K562 (cell line): ENCODE measurements at regions not wholly inside any gene's neighbourhood (a gene's known extent, or its start where the extent isn't known, plus 50 kb on each side); places are given as distances from the start of the nearest gene placed in this dataset.

Experiments
- ATAC-seq: fragments of 200-7000 bp; cut with Tn5 transposase; 3 replicates; pipeline ENCODE4 v1.9.1; 2020; ENCODE audit warnings: moderate library complexity
- BruUV-seq: library from RNA; stranded (reverse); fragments of 400-500 nt; replicated peaks from 2 replicates; lab custom pipeline; 2021; lab: Mats Ljungman, UMichigan
- CTCF ChIA-PET: fragments of 300-600 bp; formaldehyde crosslinking; extraction: SDS; loops from one replicate; lab custom pipeline; 2021; ENCODE audit warnings: low intra/inter-chr PET ratio; lab: Yijun Ruan, JAX
- POLR2A ChIA-PET: fragments of 300-600, 350-650 bp; sonication (Branson Sonifier 250); formaldehyde crosslinking; extraction: SDS; loops from one replicate; lab custom pipeline; 2021; ENCODE audit warnings: antibody characterized with exemption, inconsistent platforms; lab: Yijun Ruan, JAX
- DNase-seq, 4 experiments: peaks; one replicate each; pipeline versions ENCODE4 v3.0.0 to v3.0.0-alpha.2; 2011 to 2018; ENCODE audit warnings: low spot score in 3 of 4, mixed read lengths in 3 of 4; ENCODE audit errors: extremely low read depth in 1 of 4
- FAIRE-seq: peaks from 2 replicates; lab custom pipeline; 2011; peaks lifted over from hg19 to GRCh38; lab: Jason Lieb, UNC
- H2AFZ ChIP-seq: 2 replicates; pipeline ENCODE4 v1.6.0; 2011; ENCODE audit warnings: low read depth, low read length, control low read depth, inconsistent platforms
- H3K27ac ChIP-seq: fragments of 200-600 bp; 3 replicates; pipeline ENCODE4 v1.8.0; 2011; ENCODE audit warnings: low read depth, mild to moderate bottlenecking, control low read depth, inconsistent platforms, low read length, moderate library complexity, mixed read lengths; ENCODE audit errors: extremely low read depth
- H3K27me3 ChIP-seq, 2 experiments: fragments of 300-600 bp in 1 of 2; 2 replicates in 1 of 2; 3 replicates in 1 of 2; pipeline versions ENCODE4 v1.6.0 to v1.8.0; 2011; ENCODE audit warnings: inconsistent platforms in 2 of 2, low read length in 2 of 2, mild to moderate bottlenecking in 1 of 2, mixed read lengths in 1 of 2, moderate library complexity in 1 of 2; ENCODE audit not compliant: control insufficient read depth in 2 of 2, insufficient read depth in 2 of 2
- H3K36me3 ChIP-seq: fragments of 300-600 bp; 3 replicates; pipeline ENCODE4 v1.8.0; 2011; ENCODE audit warnings: mild to moderate bottlenecking, low read length, inconsistent platforms; ENCODE audit not compliant: control insufficient read depth, insufficient read depth
- H3K4me1 ChIP-seq, 2 experiments: fragments of 200-600 bp in 1 of 2; replicated peaks in 1 of 2; 2 replicates in 1 of 2; 3 replicates in 1 of 2; pipeline versions ENCODE4 v1.5.1 to v1.8.0; 2011; ENCODE audit warnings: inconsistent platforms in 2 of 2, low read length in 2 of 2, mild to moderate bottlenecking in 1 of 2, mixed read lengths in 1 of 2, moderate library complexity in 1 of 2; ENCODE audit not compliant: control insufficient read depth in 2 of 2, insufficient read depth in 2 of 2
- H3K4me2 ChIP-seq: 2 replicates; pipeline ENCODE4 v1.6.1; 2011; ENCODE audit warnings: low read length, control low read depth, inconsistent platforms, mixed read lengths; ENCODE audit not compliant: insufficient read depth
- H3K4me3 ChIP-seq: fragments of 200-600 bp; sonication (generic), shearing (Covaris generic); 2 replicates; pipeline ENCODE4 v1.5.1; 2016; ENCODE audit warnings: control low read depth, inconsistent platforms
- H3K79me2 ChIP-seq: fragments of 200-600 bp; 3 replicates; pipeline ENCODE4 v1.8.0; 2011; ENCODE audit warnings: low read length, inconsistent platforms; ENCODE audit not compliant: control insufficient read depth, insufficient read depth
- H3K9ac ChIP-seq, 2 experiments: 2 replicates each; pipeline versions ENCODE4 v1.6.0 to v1.6.1; 2011; ENCODE audit warnings: low read depth in 2 of 2, low read length in 2 of 2, control low read depth in 1 of 2, inconsistent platforms in 1 of 2, mild to moderate bottlenecking in 1 of 2, mixed read lengths in 1 of 2; ENCODE audit not compliant: insufficient read depth in 1 of 2
- H3K9me1 ChIP-seq: one replicate; pipeline ENCODE4 v1.6.0; 2011; ENCODE audit warnings: inconsistent platforms, mild to moderate bottlenecking, low read length, moderate library complexity; ENCODE audit not compliant: control insufficient read depth, insufficient read depth
- H3K9me3 ChIP-seq: replicated peaks from 2 replicates; pipeline ENCODE4 v1.5.1; 2011; ENCODE audit warnings: low read depth, low read length, inconsistent platforms; ENCODE audit not compliant: control insufficient read depth, insufficient read depth
- H4K20me1 ChIP-seq: replicated peaks from 2 replicates; pipeline ENCODE4 v1.6.1; 2011; ENCODE audit warnings: low read length, inconsistent platforms, mixed read lengths; ENCODE audit not compliant: control insufficient read depth, insufficient read depth
- ASH1L ChIP-seq: fragments of 450-650 bp; IDR thresholded peaks from 2 replicates; pipeline ENCODE4 v1.6.1; 2018; ENCODE audit warnings: borderline replicate concordance, mild to moderate bottlenecking, low read depth; ENCODE audit not compliant: partially characterized antibody
- ATF3 ChIP-seq, 2 experiments: fragments of 450-650 bp in 1 of 2; sonication (generic) in 1 of 2; formaldehyde crosslinking in 1 of 2; IDR thresholded peaks in 1 of 2; conservative IDR thresholded peaks in 1 of 2; 2 replicates each; pipeline versions ENCODE4 v1.6.1 to v1.8.1; 2016 to 2023; ENCODE audit warnings: mild to moderate bottlenecking in 2 of 2, moderate library complexity in 2 of 2, inconsistent platforms in 1 of 2, missing genetic modification reagents in 1 of 2
- CC2D1A ChIP-seq: fragments of 450-650 bp; IDR thresholded peaks from 2 replicates; pipeline ENCODE4 v1.6.1; 2017; ENCODE audit warnings: mild to moderate bottlenecking
- COPS2 ChIP-seq: fragments of 450-650 bp; conservative IDR thresholded peaks from 2 replicates; pipeline ENCODE4 v1.6.1; 2016; ENCODE audit warnings: mild to moderate bottlenecking, moderate library complexity
- EGR1 ChIP-seq: fragments of 450-650 bp; conservative IDR thresholded peaks from 2 replicates; pipeline ENCODE4 v1.6.1; 2017; ENCODE audit warnings: mild to moderate bottlenecking
- KLF1 ChIP-seq: fragments of 450-650 bp; IDR thresholded peaks from 2 replicates; pipeline ENCODE4 v1.6.1; 2016; ENCODE audit warnings: missing genetic modification characterization, missing compliant biosample characterization
- PREB ChIP-seq: sonication (generic); formaldehyde crosslinking; IDR thresholded peaks from 2 replicates; pipeline ENCODE4 v1.8.1; 2023; ENCODE audit warnings: mild to moderate bottlenecking, missing genetic modification reagents
- SRF ChIP-seq, 2 experiments: fragments of 250-450, 450-650 bp in 1 of 2; sonication (Bioruptor Pico) in 1 of 2; sonication (generic) in 1 of 2; formaldehyde crosslinking; IDR thresholded peaks; 2 replicates each; pipeline versions ENCODE4 v1.5.0 to v1.5.1; 2020 to 2022; ENCODE audit warnings: mild to moderate bottlenecking in 1 of 2, missing genetic modification reagents in 1 of 2
- WGBS: fragments of 100-300 bp; shearing (Covaris generic); methylation state at CpG from one replicate; pipeline ENCODE4 v1.1.6; 2016; ENCODE audit warnings: low coverage, mixed read lengths; ENCODE audit not compliant: insufficient coverage; ENCODE audit errors: missing lambda C conversion rate; 5-methylcytosine and 5-hydroxymethylcytosine counted together
- in situ Hi-C: fragments of 300-500 bp; cut with MboI; formaldehyde crosslinking; loops from 4 replicates; pipeline ENCODE4 v1.15.0; 2018; ENCODE audit warnings: inconsistent platforms, mixed read lengths
- intact Hi-C: fragments of 100-400 bp; cut with micrococcal nuclease; formaldehyde crosslinking; loops from 2 replicates; pipeline ENCODE4 v1.14.2; 2022
- TF ChIP-seq, protein P1 (sequence below): fragments of 450-650 bp; formaldehyde crosslinking; conservative IDR thresholded peaks from 2 replicates; pipeline ENCODE4 v1.4.0; 2022; ENCODE audit warnings: mild to moderate bottlenecking, missing genetic modification characterization
- TF ChIP-seq, protein P2 (sequence below): fragments of 450-650 bp; IDR thresholded peaks from 2 replicates; pipeline ENCODE4 v1.6.1; 2016; ENCODE audit warnings: low read depth, mild to moderate bottlenecking, moderate library complexity
- TF ChIP-seq, protein P3 (sequence below), 2 experiments: IDR thresholded peaks; 2 replicates each; pipeline ENCODE4 v1.6.1; 2012; ENCODE audit warnings: improper control_type of control experiment in 2 of 2, low read depth in 2 of 2, low read length in 2 of 2, borderline replicate concordance in 1 of 2

GRCh38 chr4:181536196-181536746, 706.9 kb upstream of the TENM3 start (continued):
- TF ChIP-seq, protein P1, sequence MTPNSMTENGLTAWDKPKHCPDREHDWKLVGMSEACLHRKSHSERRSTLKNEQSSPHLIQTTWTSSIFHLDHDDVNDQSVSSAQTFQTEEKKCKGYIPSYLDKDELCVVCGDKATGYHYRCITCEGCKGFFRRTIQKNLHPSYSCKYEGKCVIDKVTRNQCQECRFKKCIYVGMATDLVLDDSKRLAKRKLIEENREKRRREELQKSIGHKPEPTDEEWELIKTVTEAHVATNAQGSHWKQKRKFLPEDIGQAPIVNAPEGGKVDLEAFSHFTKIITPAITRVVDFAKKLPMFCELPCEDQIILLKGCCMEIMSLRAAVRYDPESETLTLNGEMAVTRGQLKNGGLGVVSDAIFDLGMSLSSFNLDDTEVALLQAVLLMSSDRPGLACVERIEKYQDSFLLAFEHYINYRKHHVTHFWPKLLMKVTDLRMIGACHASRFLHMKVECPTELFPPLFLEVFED = no peak

GRCh38 chr4:181536811-181537434, 706.3 kb upstream of the TENM3 start:
- ATAC-seq = no peak
- POLR2A ChIA-PET = no interaction called here
- DNase-seq = no peak
- H3K27me3 ChIP-seq = no peaks in the 10 kb centered on the region
- BruUV-seq = no TSS peak
- H3K4me3 ChIP-seq = no peak overlapping the region
- no peaks in the 10 kb centered on the region for H3K4me1 ChIP-seq
- intact Hi-C loops (no loop called here), in situ Hi-C loops (loop anchor here (10.0 kb wide), 1 partner anchor 392 kb away; no protein-coding TSS in a partner anchor)
- no peak for FAIRE-seq
- H3K4me2 ChIP-seq = no peak overlapping the region
- no peaks in the 10 kb centered on the region for H4K20me1 ChIP-seq
- no peaks in the 10 kb centered on the region for H3K9me3 ChIP-seq
- no peak overlapping the region for H3K9ac ChIP-seq
- WGBS = 2% methylated on average over 5 of the region's 5 CpGs
- H3K27ac ChIP-seq = no peak overlapping the region
- H2AFZ ChIP-seq = no peak overlapping the region
- no peaks in the 10 kb centered on the region for H3K9me1 ChIP-seq
- no peaks in the 10 kb centered on the region for H3K79me2 ChIP-seq
- CTCF ChIA-PET = no interaction called here
- H3K36me3 ChIP-seq = no peaks in the 10 kb centered on the region
- TF ChIP-seq PREB (CRISPR knock-in tag) (no peak), SRF (CRISPR knock-in tag; IDR thresholded peaks at IDR 0.05) (no peak), KLF1 (tag) (no peak), COPS2 (no peak), ATF3 (IDR thresholded peaks at IDR 0.05) (no peak), ATF3 (CRISPR knock-in tag; conservative IDR thresholded peaks at IDR 0.05) (no peak), CC2D1A (no peak), EGR1 (no peak), ASH1L (no peak)
- TF ChIP-seq, protein P2, sequence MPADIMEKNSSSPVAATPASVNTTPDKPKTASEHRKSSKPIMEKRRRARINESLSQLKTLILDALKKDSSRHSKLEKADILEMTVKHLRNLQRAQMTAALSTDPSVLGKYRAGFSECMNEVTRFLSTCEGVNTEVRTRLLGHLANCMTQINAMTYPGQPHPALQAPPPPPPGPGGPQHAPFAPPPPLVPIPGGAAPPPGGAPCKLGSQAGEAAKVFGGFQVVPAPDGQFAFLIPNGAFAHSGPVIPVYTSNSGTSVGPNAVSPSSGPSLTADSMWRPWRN = no peak
- TF ChIP-seq, protein P3, sequence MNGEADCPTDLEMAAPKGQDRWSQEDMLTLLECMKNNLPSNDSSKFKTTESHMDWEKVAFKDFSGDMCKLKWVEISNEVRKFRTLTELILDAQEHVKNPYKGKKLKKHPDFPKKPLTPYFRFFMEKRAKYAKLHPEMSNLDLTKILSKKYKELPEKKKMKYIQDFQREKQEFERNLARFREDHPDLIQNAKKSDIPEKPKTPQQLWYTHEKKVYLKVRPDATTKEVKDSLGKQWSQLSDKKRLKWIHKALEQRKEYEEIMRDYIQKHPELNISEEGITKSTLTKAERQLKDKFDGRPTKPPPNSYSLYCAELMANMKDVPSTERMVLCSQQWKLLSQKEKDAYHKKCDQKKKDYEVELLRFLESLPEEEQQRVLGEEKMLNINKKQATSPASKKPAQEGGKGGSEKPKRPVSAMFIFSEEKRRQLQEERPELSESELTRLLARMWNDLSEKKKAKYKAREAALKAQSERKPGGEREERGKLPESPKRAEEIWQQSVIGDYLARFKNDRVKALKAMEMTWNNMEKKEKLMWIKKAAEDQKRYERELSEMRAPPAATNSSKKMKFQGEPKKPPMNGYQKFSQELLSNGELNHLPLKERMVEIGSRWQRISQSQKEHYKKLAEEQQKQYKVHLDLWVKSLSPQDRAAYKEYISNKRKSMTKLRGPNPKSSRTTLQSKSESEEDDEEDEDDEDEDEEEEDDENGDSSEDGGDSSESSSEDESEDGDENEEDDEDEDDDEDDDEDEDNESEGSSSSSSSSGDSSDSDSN (IDR thresholded peaks at IDR 0.05; ENCODE audit: borderline replicate concordance in 1 of 2, low read depth in 2 of 2, low read length in 2 of 2) = no peak
